HCT116 (cell line): ENCODE measurements at regions not wholly inside any gene's neighbourhood (a gene's known extent, or its start where the extent isn't known, plus 50 kb on each side); places are given as distances from the start of the nearest gene placed in this dataset.

Experiments
- ATAC-seq: fragments of 200-7000 bp; cut with Tn5 transposase; 2 replicates; pipeline ENCODE4 v1.9.1; 2020; ENCODE audit warnings: mild to moderate bottlenecking, moderate library complexity
- BruUV-seq: library from RNA; stranded (reverse); fragments of 400-500 nt; replicated peaks from 2 replicates; lab custom pipeline; 2021; lab: Mats Ljungman, UMichigan
- CTCF ChIA-PET: fragments of 300-600 bp; sonication (Branson Sonifier 250); formaldehyde crosslinking; loops from one replicate; lab custom pipeline; 2021; ENCODE audit warnings: antibody characterized with exemption; lab: Charles Lee
- POLR2A ChIA-PET: fragments of 300-600, 350-600 bp; sonication (Branson Sonifier 250); formaldehyde crosslinking; loops from one replicate; lab custom pipeline; 2021; ENCODE audit warnings: antibody characterized with exemption; lab: Charles Lee
- RAD21 ChIA-PET, 2 experiments: fragments of 300-600 bp; sonication (Branson Sonifier 250); formaldehyde crosslinking; loops; one replicate each; lab custom pipeline; 2023; ENCODE audit warnings: low total read pairs in 2 of 2; ENCODE audit not compliant: uncharacterized antibody in 2 of 2, unreplicated experiment in 2 of 2, low non-redundant PET in 1 of 2; lab: Charles Lee
- DNase-seq: peaks from one replicate; pipeline ENCODE4 v3.0.0-alpha.2; 2010; ENCODE audit warnings: low read depth, low spot score
- H2AFZ ChIP-seq: fragments of 200-600 bp; shearing (Covaris generic), sonication (generic); 2 replicates; pipeline ENCODE4 v1.6.1; 2017; ENCODE audit warnings: low read depth, mixed run types, mixed read lengths, antibody characterized with exemption, low read length; ENCODE audit not compliant: poor library complexity, severe bottlenecking
- H3K27ac ChIP-seq: 2 replicates; pipeline ENCODE4 v1.5.1; 2012; ENCODE audit warnings: low read depth, low read length
- H3K27me3 ChIP-seq: fragments of 200-600 bp; sonication (generic); 2 replicates; pipeline ENCODE4 v1.6.1; 2016; ENCODE audit warnings: mixed run types, low read length, mixed read lengths; ENCODE audit not compliant: insufficient read depth
- H3K36me3 ChIP-seq, 2 experiments: fragments of 200-500 bp in 1 of 2; fragments of 200-600 bp in 1 of 2; sonication (Bioruptor generic) in 1 of 2; sonication (generic) in 1 of 2; 2 replicates each; pipeline versions ENCODE4 v1.5.1 to v1.6.1; 2014 to 2016; ENCODE audit warnings: low read length in 2 of 2, inconsistent platforms in 1 of 2, mixed read lengths in 1 of 2, mixed run types in 1 of 2; ENCODE audit not compliant: insufficient read depth in 2 of 2, control insufficient read depth in 1 of 2
- H3K4me1 ChIP-seq, 2 experiments: fragments of 200-600 bp in 1 of 2; sonication (generic) in 1 of 2; 2 replicates each; pipeline versions ENCODE4 v1.5.1 to v1.6.1; 2012 to 2017; ENCODE audit warnings: low read length in 2 of 2, inconsistent platforms in 1 of 2, mild to moderate bottlenecking in 1 of 2, mixed read lengths in 1 of 2, mixed run types in 1 of 2, moderate library complexity in 1 of 2; ENCODE audit not compliant: insufficient read depth in 2 of 2, control insufficient read depth in 1 of 2
- H3K4me2 ChIP-seq: fragments of 200-600 bp; sonication (generic); 2 replicates; pipeline ENCODE4 v1.6.1; 2017; ENCODE audit warnings: mixed run types, low read length, mixed read lengths
- H3K4me3 ChIP-seq, 2 experiments: fragments of 200-600 bp in 1 of 2; sonication (generic) in 1 of 2; replicated peaks in 1 of 2; 2 replicates each; pipeline ENCODE4 v1.5.1; 2011 to 2016; ENCODE audit warnings: low read length in 2 of 2, control low read depth in 1 of 2, low read depth in 1 of 2, mild to moderate bottlenecking in 1 of 2, mixed read lengths in 1 of 2, mixed run types in 1 of 2
- H3K79me2 ChIP-seq: fragments of 200-600 bp; sonication (generic); 2 replicates; pipeline ENCODE4 v1.6.1; 2017; ENCODE audit warnings: mild to moderate bottlenecking, mixed run types, low read length, moderate library complexity, mixed read lengths; ENCODE audit not compliant: insufficient read depth
- H3K9ac ChIP-seq: fragments of 200-600 bp; sonication (generic); 2 replicates; pipeline ENCODE4 v1.6.1; 2016; ENCODE audit warnings: low read length, mixed read lengths
- H3K9me2 ChIP-seq: fragments of 200-600 bp; sonication (generic), shearing (Covaris generic); 2 replicates; pipeline ENCODE4 v1.6.1; 2017; ENCODE audit warnings: mixed run types, mild to moderate bottlenecking, moderate library complexity; ENCODE audit not compliant: insufficient read depth
- H3K9me3 ChIP-seq, 2 experiments: fragments of 200-500 bp in 1 of 2; fragments of 200-600 bp in 1 of 2; sonication (Bioruptor generic) in 1 of 2; sonication (generic) in 1 of 2; 2 replicates each; pipeline ENCODE4 v1.6.1; 2014 to 2017; ENCODE audit warnings: low read length in 2 of 2, mixed read lengths in 2 of 2, inconsistent platforms in 1 of 2, low read depth in 1 of 2, mild to moderate bottlenecking in 1 of 2, mixed run types in 1 of 2, moderate library complexity in 1 of 2; ENCODE audit not compliant: control insufficient read depth in 1 of 2, insufficient read depth in 1 of 2
- H4K20me1 ChIP-seq: fragments of 200-600 bp; sonication (generic), shearing (Covaris generic); 2 replicates; pipeline ENCODE4 v1.6.1; 2017; ENCODE audit warnings: mixed run types, mild to moderate bottlenecking, moderate library complexity; ENCODE audit not compliant: insufficient read depth
- CBX3 ChIP-seq: IDR thresholded peaks from 2 replicates; pipeline ENCODE4 v1.6.1; 2012; ENCODE audit warnings: low read depth
- CEBPB ChIP-seq: IDR thresholded peaks from 2 replicates; pipeline ENCODE4 v1.6.1; 2012; ENCODE audit warnings: low read depth
- ELF1 ChIP-seq: IDR thresholded peaks from 2 replicates; pipeline ENCODE4 v1.6.1; 2012; ENCODE audit warnings: low read depth, borderline replicate concordance
- EZH2 ChIP-seq: fragments of 200-600 bp; sonication (generic); IDR thresholded peaks from 2 replicates; pipeline ENCODE4 v1.6.1; 2017; ENCODE audit warnings: antibody characterized with exemption, mixed run types
- FOSL1 ChIP-seq: IDR thresholded peaks from 2 replicates; pipeline ENCODE4 v1.6.1; 2012; ENCODE audit warnings: low read depth
- RAD21 ChIP-seq: IDR thresholded peaks from 2 replicates; pipeline ENCODE4 v1.6.1; 2012; ENCODE audit warnings: low read depth, mild to moderate bottlenecking
- SIN3A ChIP-seq: IDR thresholded peaks from 2 replicates; pipeline ENCODE4 v1.6.1; 2012; ENCODE audit warnings: low read depth
- TCF7L2 ChIP-seq: IDR thresholded peaks from 2 replicates; pipeline ENCODE4 v1.7.0; 2011; ENCODE audit warnings: borderline replicate concordance, inconsistent platforms; ENCODE audit not compliant: insufficient read depth, insufficient read length; ENCODE audit errors: extremely low read depth
- YY1 ChIP-seq: IDR thresholded peaks from 2 replicates; pipeline ENCODE4 v1.6.1; 2011; ENCODE audit warnings: low read length, low read depth, moderate library complexity, mild to moderate bottlenecking; ENCODE audit not compliant: insufficient replicate concordance; ENCODE audit errors: extremely low read depth
- ZFX ChIP-seq: fragments of 450-650 bp; IDR thresholded peaks from 2 replicates; pipeline ENCODE4 v1.6.1; 2017
- intact Hi-C: fragments of 100-400 bp; cut with micrococcal nuclease; formaldehyde crosslinking; loops from 2 replicates; pipeline ENCODE4 v1.10.0; 2022
- TF ChIP-seq, protein P1 (sequence below): IDR thresholded peaks from 2 replicates; pipeline ENCODE4 v1.6.1; 2012; ENCODE audit warnings: low read depth
- TF ChIP-seq, protein P2 (sequence below): IDR thresholded peaks from 2 replicates; pipeline ENCODE4 v1.6.1; 2011; ENCODE audit warnings: mild to moderate bottlenecking, low read length, moderate library complexity; ENCODE audit not compliant: insufficient replicate concordance; ENCODE audit errors: extremely low read depth

DNA sequence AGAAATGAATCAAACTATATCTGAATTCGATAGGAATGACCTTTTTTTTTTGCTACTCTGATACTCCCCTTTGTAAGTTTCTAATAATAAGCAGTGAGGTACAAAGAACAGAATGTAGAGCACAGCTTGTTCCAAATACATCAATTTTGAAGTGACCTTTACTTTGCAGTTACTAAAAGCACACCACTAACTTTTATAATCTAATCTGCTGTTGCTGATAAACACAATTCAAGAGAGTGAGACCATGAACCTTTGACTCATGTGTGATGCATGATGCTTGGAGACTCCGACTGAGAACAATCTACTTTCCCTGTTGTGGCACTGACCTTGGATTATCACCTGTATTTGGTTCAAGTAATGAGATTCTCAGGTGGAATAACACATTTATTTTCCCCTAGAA, 91.6 kb upstream of the GNPDA2 start:
- CTCF ChIA-PET, result no interaction called here
- RAD21 ChIA-PET, result no interaction called here
- no peaks in the 10 kb centered on the region for H3K27me3 ChIP-seq
- no peak overlapping the region for H3K27ac ChIP-seq
- H3K79me2 ChIP-seq, result no peaks in the 10 kb centered on the region
- H3K9me3 ChIP-seq, result no peaks in the 10 kb centered on the region
- no peak overlapping the region for H3K4me3 ChIP-seq
- no peaks in the 10 kb centered on the region for H3K36me3 ChIP-seq
- no peak overlapping the region for H2AFZ ChIP-seq
- no peaks in the 10 kb centered on the region for H3K9me2 ChIP-seq
- ATAC-seq (no peak), DNase-seq (no peak)
- H3K9ac ChIP-seq, result no peak overlapping the region
- no peaks in the 10 kb centered on the region for H4K20me1 ChIP-seq
- H3K4me1 ChIP-seq, result no peaks in the 10 kb centered on the region
- H3K4me2 ChIP-seq, result no peak overlapping the region
- BruUV-seq, result no TSS peak
- POLR2A ChIA-PET, result no interaction called here
- TF ChIP-seq EZH2 (no peak), ELF1 (no peak), ZFX (no peak), FOSL1 (no peak), YY1 (no peak), CEBPB (no peak), RAD21 (no peak), CBX3 (no peak), TCF7L2 (no peak), SIN3A (no peak)
- TF ChIP-seq, protein P1, sequence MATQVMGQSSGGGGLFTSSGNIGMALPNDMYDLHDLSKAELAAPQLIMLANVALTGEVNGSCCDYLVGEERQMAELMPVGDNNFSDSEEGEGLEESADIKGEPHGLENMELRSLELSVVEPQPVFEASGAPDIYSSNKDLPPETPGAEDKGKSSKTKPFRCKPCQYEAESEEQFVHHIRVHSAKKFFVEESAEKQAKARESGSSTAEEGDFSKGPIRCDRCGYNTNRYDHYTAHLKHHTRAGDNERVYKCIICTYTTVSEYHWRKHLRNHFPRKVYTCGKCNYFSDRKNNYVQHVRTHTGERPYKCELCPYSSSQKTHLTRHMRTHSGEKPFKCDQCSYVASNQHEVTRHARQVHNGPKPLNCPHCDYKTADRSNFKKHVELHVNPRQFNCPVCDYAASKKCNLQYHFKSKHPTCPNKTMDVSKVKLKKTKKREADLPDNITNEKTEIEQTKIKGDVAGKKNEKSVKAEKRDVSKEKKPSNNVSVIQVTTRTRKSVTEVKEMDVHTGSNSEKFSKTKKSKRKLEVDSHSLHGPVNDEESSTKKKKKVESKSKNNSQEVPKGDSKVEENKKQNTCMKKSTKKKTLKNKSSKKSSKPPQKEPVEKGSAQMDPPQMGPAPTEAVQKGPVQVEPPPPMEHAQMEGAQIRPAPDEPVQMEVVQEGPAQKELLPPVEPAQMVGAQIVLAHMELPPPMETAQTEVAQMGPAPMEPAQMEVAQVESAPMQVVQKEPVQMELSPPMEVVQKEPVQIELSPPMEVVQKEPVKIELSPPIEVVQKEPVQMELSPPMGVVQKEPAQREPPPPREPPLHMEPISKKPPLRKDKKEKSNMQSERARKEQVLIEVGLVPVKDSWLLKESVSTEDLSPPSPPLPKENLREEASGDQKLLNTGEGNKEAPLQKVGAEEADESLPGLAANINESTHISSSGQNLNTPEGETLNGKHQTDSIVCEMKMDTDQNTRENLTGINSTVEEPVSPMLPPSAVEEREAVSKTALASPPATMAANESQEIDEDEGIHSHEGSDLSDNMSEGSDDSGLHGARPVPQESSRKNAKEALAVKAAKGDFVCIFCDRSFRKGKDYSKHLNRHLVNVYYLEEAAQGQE, result no peak
- TF ChIP-seq, protein P2, sequence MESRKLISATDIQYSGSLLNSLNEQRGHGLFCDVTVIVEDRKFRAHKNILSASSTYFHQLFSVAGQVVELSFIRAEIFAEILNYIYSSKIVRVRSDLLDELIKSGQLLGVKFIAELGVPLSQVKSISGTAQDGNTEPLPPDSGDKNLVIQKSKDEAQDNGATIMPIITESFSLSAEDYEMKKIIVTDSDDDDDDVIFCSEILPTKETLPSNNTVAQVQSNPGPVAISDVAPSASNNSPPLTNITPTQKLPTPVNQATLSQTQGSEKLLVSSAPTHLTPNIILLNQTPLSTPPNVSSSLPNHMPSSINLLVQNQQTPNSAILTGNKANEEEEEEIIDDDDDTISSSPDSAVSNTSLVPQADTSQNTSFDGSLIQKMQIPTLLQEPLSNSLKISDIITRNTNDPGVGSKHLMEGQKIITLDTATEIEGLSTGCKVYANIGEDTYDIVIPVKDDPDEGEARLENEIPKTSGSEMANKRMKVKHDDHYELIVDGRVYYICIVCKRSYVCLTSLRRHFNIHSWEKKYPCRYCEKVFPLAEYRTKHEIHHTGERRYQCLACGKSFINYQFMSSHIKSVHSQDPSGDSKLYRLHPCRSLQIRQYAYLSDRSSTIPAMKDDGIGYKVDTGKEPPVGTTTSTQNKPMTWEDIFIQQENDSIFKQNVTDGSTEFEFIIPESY, result no peak
- intact Hi-C loops, result no loop called here
